ENCODE measurements at regions not wholly inside any gene's neighbourhood (a gene's known extent, or its start where the extent isn't known, plus 50 kb on each side); places are given as distances from the start of the nearest gene placed in this dataset.

GRCh38 chr14:36418937-36419336 lies 98.5 kb upstream of the MBIP start:
- TF ChIP-seq CTCF (tag by site-specific recombination; IDR thresholded peaks at IDR 0.05) (no peak), ZNF558 (tag by site-specific recombination; IDR thresholded peaks at IDR 0.05) (no peak), ZNF548 (tag by site-specific recombination; IDR thresholded peaks at IDR 0.05) (no peak), ZNF423 (tag by site-specific recombination; IDR thresholded peaks at IDR 0.05) (no peak), ZNF24 (tag by site-specific recombination; IDR thresholded peaks at IDR 0.05) (no peak), ZBTB7A (tag by site-specific recombination; IDR thresholded peaks at IDR 0.05; ENCODE audit: low read depth) (no peak), ZFP37 (tag by site-specific recombination; IDR thresholded peaks at IDR 0.05) (no peak), ZIC2 (tag by site-specific recombination; IDR thresholded peaks at IDR 0.05) (no peak), ZNF596 (tag by site-specific recombination; IDR thresholded peaks at IDR 0.05) (no peak), MYNN (tag by site-specific recombination; IDR thresholded peaks at IDR 0.05; ENCODE audit: borderline replicate concordance) (no peak), SP2 (tag by site-specific recombination; IDR thresholded peaks at IDR 0.05) (no peak), ZNF830 (tag by site-specific recombination; IDR thresholded peaks at IDR 0.05; ENCODE audit: low read depth) (no peak)
- TF ChIP-seq, protein P1, sequence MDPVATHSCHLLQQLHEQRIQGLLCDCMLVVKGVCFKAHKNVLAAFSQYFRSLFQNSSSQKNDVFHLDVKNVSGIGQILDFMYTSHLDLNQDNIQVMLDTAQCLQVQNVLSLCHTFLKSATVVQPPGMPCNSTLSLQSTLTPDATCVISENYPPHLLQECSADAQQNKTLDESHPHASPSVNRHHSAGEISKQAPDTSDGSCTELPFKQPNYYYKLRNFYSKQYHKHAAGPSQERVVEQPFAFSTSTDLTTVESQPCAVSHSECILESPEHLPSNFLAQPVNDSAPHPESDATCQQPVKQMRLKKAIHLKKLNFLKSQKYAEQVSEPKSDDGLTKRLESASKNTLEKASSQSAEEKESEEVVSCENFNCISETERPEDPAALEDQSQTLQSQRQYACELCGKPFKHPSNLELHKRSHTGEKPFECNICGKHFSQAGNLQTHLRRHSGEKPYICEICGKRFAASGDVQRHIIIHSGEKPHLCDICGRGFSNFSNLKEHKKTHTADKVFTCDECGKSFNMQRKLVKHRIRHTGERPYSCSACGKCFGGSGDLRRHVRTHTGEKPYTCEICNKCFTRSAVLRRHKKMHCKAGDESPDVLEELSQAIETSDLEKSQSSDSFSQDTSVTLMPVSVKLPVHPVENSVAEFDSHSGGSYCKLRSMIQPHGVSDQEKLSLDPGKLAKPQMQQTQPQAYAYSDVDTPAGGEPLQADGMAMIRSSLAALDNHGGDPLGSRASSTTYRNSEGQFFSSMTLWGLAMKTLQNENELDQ (tag by site-specific recombination; IDR thresholded peaks at IDR 0.05; ENCODE audit: low read depth) = no peak

Data from HEK293 (cell line).